Nephron (organoid): ENCODE measurements at regions not wholly inside any gene's neighbourhood (a gene's known extent, or its start where the extent isn't known, plus 50 kb on each side); places are given as distances from the start of the nearest gene placed in this dataset.

Experiments
- H3K27ac Mint-ChIP-seq, 3 experiments: 2 replicates each; pipeline ENCODE4 v1.8.0; 2020; ENCODE audit warnings: mixed read lengths in 3 of 3, mild to moderate bottlenecking in 2 of 3, moderate library complexity in 1 of 3
- H3K27me3 Mint-ChIP-seq: 2 replicates; pipeline ENCODE4 v1.8.0; 2021; ENCODE audit warnings: low read depth, mild to moderate bottlenecking, moderate library complexity, mixed read lengths
- H3K36me3 Mint-ChIP-seq: 2 replicates; pipeline ENCODE4 v1.8.0; 2020; ENCODE audit warnings: low read depth, mixed read lengths
- H3K4me1 Mint-ChIP-seq: 2 replicates; pipeline ENCODE4 v1.8.0; 2020; ENCODE audit warnings: mixed read lengths
- H3K4me3 Mint-ChIP-seq, 3 experiments: 2 replicates each; pipeline ENCODE4 v1.8.0; 2020; ENCODE audit warnings: mild to moderate bottlenecking in 3 of 3, mixed read lengths in 3 of 3, moderate library complexity in 2 of 3
- H3K9me3 Mint-ChIP-seq: 2 replicates; pipeline ENCODE4 v1.8.0; 2020; ENCODE audit warnings: mixed read lengths
- TF ChIP-seq, protein P1 (sequence below), 3 experiments: fragments of 200-600 bp; sonication (generic); IDR thresholded peaks; one replicate each; pipeline ENCODE4 v1.5.0; 2021; ENCODE audit warnings: antibody characterized with exemption in 3 of 3; ENCODE audit not compliant: unreplicated experiment in 3 of 3

GRCh38 chr3:71979175-71979574, 194.2 kb upstream of the PROK2 start:
- Mint-ChIP-seq H3K27me3 (peaks cover 6% of the 10 kb centered on the region), H3K27ac (no peak overlapping the region), H3K36me3 (no peaks in the 10 kb centered on the region), H3K4me1 (no peaks in the 10 kb centered on the region), H3K4me3 (no peak overlapping the region), H3K9me3 (peaks cover 3% of the 10 kb centered on the region)
- TF ChIP-seq, protein P1, sequence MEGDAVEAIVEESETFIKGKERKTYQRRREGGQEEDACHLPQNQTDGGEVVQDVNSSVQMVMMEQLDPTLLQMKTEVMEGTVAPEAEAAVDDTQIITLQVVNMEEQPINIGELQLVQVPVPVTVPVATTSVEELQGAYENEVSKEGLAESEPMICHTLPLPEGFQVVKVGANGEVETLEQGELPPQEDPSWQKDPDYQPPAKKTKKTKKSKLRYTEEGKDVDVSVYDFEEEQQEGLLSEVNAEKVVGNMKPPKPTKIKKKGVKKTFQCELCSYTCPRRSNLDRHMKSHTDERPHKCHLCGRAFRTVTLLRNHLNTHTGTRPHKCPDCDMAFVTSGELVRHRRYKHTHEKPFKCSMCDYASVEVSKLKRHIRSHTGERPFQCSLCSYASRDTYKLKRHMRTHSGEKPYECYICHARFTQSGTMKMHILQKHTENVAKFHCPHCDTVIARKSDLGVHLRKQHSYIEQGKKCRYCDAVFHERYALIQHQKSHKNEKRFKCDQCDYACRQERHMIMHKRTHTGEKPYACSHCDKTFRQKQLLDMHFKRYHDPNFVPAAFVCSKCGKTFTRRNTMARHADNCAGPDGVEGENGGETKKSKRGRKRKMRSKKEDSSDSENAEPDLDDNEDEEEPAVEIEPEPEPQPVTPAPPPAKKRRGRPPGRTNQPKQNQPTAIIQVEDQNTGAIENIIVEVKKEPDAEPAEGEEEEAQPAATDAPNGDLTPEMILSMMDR (IDR thresholded peaks at IDR 0.05; ENCODE audit: unreplicated experiment in 3 of 3) = no peak

GRCh38 chr3:71978150-71978721, 193.3 kb upstream of the PROK2 start:
- Mint-ChIP-seq H3K27ac (peak overlapping the region in 1 of 3 experiments; percentile 5), H3K4me3 (no peak overlapping the region), H3K4me1 (peaks cover 1% of the 10 kb centered on the region), H3K9me3 (peaks cover 3% of the 10 kb centered on the region), H3K27me3 (peaks cover 9% of the 10 kb centered on the region), H3K36me3 (no peaks in the 10 kb centered on the region)
- TF ChIP-seq, protein P1 (IDR thresholded peaks at IDR 0.05; ENCODE audit: unreplicated experiment in 3 of 3) = no peak

GRCh38 chr3:71977525-71977924, 192.6 kb upstream of the PROK2 start:
- H3K4me1 Mint-ChIP-seq = peaks cover 6% of the 10 kb centered on the region
- peaks cover 11% of the 10 kb centered on the region for H3K27me3 Mint-ChIP-seq
- no peaks in the 10 kb centered on the region for H3K36me3 Mint-ChIP-seq
- no peak overlapping the region for H3K4me3 Mint-ChIP-seq
- TF ChIP-seq, protein P1 (IDR thresholded peaks at IDR 0.05; ENCODE audit: unreplicated experiment in 3 of 3) = no peak
- H3K9me3 Mint-ChIP-seq = peaks cover 3% of the 10 kb centered on the region
- no peak overlapping the region for H3K27ac Mint-ChIP-seq

- TF ChIP-seq, protein P1 (IDR thresholded peaks at IDR 0.05; ENCODE audit: unreplicated experiment in 3 of 3) = no peak
- Mint-ChIP-seq H3K4me3 (no peak overlapping the region), H3K27me3 (peaks cover 11% of the 10 kb centered on the region), H3K9me3 (peaks cover 3% of the 10 kb centered on the region), H3K27ac (no peak overlapping the region), H3K4me1 (peaks cover 6% of the 10 kb centered on the region), H3K36me3 (no peaks in the 10 kb centered on the region)
Observed at GRCh38 chr3:71975573-71975972, 190.6 kb upstream of the PROK2 start.

DNA sequence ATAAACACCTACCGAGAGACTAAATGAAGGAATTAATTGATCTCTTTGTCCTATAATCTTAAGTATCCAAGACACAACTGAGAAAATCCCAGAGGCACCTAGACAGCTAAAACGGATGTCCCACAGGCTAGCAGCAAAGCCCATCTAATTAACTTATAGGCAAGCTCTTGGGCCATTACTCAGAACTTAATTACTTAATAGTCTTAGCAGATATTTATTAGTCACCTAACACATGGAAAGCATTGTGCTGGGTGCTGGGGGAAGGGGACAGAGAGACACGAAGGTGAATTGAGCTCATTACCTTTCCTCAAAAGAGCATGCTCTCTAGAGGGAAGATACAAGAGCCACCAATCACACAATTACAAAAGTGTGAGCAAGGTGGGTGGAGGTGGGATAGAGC, 189.8 kb upstream of the PROK2 start:
- Mint-ChIP-seq H3K36me3 (no peaks in the 10 kb centered on the region), H3K4me3 (no peak overlapping the region), H3K9me3 (peaks cover 3% of the 10 kb centered on the region), H3K4me1 (peaks cover 6% of the 10 kb centered on the region), H3K27ac (no peak overlapping the region), H3K27me3 (peaks cover 11% of the 10 kb centered on the region)
- TF ChIP-seq, protein P1 (IDR thresholded peaks at IDR 0.05; ENCODE audit: unreplicated experiment in 3 of 3) = no peak

DNA sequence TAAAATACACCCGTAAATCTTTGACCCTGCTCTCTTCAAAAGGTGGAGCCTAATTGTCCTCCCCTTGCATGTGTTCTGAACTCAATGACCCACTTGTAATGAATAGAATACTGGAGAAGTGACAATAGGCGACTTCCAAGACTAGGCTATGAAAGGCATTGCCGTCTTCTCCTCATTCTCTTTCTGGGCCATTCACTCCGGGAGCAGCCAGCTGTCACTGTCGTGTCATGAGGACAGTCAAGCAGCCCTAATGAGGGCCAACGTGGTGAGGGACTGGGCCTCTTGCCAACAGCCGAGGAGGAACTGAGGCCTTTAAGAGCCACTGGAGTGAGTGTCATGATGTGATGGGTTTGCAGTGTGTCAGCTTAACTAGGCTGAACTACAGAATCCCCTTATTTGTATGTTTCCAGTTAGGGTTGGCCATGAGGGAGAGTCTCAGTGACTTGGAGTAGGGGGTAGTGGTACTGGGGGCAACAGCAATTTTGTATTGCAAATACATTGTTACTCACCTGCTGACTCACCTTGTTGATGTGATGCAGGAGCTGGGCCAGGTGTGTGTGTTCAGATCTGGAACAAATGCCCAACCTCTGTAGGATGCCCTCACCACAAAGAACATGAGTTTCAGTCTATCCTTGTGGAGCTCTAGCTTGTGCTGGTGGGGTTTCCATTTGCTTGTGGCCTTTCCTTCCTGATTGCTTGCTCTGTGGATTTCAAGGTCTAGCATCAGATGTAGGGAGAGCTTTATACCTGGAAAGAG, 188.5 kb upstream of the PROK2 start:
- peaks cover 6% of the 10 kb centered on the region for H3K4me1 Mint-ChIP-seq
- H3K27me3 Mint-ChIP-seq = peaks cover 8% of the 10 kb centered on the region
- TF ChIP-seq, protein P1 (IDR thresholded peaks at IDR 0.05; ENCODE audit: unreplicated experiment in 3 of 3) = no peak
- H3K27ac Mint-ChIP-seq = no peak overlapping the region
- H3K9me3 Mint-ChIP-seq = peaks cover 3% of the 10 kb centered on the region
- H3K36me3 Mint-ChIP-seq = no peaks in the 10 kb centered on the region
- H3K4me3 Mint-ChIP-seq = no peak overlapping the region
